ENCODE measurements at regions not wholly inside any gene's neighbourhood (a gene's known extent, or its start where the extent isn't known, plus 50 kb on each side); places are given as distances from the start of the nearest gene placed in this dataset.

DNA sequence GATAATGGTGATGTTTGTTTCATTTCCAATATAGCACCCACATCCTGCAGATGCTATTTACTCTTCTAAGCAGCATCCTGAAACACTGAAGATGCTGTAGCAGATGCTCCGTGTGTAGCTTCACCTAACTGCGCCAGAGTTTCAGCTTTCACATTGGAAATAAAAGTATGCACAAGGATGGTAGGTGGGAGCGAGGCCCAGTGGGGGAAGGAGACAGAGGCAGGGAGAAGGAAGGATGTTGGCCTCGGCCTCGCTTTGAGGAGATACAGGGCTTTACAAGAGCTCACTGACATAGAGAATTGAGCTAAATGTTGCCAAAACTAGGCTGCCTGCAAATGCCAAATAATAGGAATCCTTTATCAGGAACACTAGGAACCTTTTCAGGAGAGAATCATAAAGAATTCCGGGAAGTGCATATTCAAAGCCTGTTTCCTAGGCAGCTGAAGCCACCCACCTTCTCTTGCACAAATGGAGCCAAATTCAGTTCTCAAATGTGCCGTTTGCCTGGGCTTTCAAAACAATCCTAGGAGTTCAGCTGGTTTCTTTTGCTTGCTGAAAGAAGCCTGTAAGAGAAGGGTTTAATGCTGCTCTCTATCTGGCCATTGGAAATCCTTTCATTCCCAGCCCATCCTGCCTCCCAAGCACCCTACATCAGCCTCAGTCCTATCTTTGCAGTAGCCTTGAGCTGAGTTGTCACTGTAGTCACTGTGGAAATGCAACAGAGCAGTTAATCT is 135.4 kb upstream of the ATP1B1 start:
- DNase-seq: no peak

DNA sequence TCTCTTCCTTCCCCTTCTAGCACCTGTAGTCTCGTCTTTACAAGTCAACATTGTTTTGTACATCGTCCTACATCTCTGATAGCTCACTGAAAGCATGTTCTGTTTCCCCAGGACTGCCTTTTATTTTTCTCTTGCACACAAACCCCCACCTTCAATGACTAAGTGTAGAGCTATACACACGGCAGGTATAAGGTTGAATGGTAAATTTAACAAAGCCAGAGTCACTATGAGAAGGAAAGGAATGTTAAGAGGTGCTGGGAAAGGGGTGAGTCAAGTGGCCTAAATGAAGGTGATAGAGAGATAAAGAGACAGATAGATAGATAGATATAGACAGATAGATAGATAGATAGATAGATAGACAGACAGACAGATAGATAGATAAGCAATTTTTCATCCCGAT is 134.3 kb upstream of the ATP1B1 start:
- DNase-seq: no peak

DNA sequence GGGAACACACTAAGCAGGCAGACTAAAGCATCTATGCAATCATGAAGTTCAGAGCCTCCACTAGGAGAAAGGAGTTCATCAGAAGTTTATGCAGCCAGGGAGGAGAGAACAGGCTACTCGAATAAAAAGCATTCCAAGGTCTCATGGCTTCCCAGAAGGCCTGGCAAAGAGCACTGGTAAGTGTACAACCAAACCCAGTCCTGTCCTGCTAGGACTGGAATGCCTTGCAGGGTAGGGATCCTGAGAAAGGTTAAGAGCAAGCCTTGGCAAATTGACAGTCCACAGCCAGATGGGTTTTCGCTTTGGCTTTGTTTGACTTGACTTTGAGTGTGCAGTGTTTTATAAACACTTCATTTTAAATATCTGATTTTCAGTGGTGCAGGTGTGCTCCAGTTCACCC is 133.6 kb upstream of the ATP1B1 start:
- no peak for DNase-seq

DNA sequence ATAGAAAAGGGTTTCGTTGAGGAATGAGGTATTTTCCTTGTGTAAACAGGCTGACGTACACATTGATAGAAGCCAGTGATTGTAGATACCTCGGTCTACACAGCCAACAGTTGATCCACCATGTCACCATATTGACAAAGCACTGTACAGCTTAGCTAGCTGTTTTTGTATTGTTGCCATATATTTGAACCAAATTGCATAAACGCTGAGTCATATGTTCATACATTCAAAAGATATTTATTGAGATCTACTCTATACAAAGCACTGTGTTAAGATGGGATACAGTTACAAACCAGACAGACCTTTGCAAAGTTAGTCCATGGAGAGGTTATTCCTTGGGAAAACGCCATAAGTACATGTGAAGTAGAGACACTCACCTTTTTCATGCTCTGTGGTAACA is 132.4 kb upstream of the ATP1B1 start:
- no peak for DNase-seq

DNA sequence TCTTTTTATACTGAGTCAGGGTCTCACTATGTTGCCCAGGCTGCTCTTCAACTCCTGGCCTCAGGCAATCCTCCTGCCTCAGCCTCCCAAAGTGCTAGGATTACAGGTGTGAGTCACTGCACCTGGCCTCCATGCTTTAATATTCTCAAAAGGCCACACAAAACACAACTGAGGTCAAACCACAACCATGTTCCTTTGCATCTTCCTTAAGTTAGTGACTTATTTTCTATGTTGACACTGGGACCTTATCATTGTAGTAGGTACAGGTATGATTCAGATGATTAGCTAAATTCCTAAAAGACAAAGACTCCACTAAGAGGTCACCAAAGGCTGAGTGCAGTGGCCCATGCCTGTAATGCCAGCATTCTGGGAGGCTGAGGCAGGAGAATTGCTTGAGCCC is 131.9 kb upstream of the ATP1B1 start:
- DNase-seq: no peak

DNA sequence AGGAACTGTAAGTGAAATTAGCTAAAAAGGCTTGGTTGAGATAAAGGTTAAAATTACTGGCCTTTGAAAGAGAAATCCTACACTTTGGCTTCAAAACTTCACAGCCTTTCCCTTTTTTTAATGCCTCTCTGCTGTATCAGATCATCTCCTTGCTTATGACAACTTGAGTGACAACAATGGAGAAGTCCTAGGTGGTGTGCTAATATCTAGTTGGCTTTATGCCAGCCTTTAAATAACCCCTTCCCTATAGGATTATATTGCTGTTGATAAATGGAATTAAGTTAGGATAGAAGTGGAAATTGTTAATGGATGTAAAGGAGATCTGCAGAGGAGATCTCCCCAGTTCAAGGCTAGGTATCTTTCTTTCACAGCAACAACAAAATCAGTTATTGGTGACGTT is 130.2 kb upstream of the ATP1B1 start:
- no peak for DNase-seq

DNA sequence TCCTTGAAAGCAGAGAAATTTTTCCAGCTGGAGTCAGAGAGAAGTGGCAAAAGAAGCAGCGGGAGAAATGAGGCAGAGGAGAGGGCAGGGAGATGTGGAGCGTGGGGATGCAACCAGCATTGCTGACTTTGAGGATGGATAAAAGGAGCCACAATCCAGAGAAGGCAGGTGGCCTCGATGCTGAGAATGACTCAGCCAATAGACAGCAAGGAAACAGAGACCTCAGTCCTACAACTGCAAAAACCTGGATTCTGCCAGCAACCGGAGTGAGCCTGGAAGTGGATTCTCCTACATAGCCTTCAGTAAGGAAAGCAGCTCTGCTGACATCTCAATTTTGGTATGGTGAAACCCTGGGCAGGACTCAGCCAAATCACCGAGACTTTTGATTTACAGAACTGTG is 128.9 kb upstream of the ATP1B1 start:
- no peak for DNase-seq

DNA sequence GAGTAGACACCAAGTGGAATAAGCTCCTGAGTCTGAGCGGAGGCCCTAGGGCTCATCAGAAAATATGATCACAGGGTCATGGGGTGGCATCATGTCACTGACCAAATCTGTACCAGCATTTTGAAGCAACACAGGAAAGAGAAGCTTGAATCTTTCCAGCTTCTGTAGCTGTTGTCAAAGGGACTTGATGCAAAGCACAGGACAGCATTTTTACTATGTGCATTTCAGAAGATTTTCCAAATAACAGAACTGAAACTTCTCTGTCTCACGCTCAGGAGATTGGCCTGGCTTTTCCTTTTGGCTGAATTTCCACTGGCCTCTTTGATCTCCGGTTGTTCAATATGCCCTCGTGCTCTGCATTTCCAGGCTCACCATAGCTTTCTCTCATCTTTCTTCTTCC is 127.2 kb upstream of the ATP1B1 start:
- no peak for DNase-seq

DNA sequence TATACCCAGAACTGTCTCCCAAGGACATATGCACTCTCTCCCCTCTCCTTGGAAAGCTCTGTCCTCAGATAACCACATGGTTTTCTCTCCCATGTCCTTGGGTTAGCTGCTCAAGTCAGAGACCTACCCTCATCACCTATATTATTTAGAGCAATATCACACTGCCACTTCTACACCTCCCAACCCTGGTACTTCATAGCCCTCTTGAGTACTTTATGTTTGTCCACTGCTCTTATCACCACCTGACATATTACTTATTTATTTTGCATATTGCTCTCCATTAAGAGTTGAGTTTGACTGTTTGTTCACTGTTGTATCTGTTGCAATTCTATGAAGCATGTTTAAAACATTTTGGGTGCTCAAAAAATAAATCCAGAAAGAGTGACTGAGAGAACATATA is 126.3 kb upstream of the ATP1B1 start:
- DNase-seq: no peak

DNA sequence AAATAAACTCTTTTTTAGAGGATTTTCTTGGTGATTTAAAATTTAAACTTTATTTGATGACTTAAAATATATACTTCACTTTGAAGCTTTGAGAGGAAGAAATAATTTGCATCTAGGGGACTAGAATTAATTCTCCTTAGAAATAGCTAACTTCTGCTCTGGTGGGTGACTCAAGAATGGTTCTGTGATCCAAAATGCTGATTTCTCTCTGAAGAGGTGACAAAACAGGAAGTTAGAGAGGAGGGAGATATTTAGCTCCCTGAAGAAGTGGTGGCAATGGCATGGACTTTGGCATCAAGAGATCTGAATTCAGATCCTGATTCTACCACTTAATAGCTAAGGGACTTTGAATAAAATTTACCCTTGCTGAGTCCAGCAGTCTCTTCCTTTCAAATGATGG is 125.8 kb upstream of the ATP1B1 start:
- DNase-seq: no peak

DNA sequence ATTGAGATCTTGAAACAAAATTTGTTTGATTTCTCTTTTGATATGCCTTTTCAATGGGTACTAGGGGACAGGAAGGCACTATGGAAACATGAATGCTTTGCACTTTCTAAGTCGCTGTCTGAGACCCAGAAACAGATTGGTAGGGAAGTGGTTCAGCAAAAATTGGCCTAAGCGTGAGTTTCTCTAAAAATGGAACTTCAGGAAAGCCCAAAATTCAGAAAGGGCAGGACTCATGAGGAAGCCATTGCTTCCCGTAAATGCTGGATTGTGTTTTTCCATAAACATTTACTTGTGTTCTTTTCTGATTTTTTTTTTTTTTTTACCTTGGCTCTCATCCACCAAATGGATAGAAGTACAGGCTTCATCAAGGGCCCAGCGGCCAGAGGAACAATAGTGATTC is 123.7 kb upstream of the ATP1B1 start:
- DNase-seq: no peak

DNA sequence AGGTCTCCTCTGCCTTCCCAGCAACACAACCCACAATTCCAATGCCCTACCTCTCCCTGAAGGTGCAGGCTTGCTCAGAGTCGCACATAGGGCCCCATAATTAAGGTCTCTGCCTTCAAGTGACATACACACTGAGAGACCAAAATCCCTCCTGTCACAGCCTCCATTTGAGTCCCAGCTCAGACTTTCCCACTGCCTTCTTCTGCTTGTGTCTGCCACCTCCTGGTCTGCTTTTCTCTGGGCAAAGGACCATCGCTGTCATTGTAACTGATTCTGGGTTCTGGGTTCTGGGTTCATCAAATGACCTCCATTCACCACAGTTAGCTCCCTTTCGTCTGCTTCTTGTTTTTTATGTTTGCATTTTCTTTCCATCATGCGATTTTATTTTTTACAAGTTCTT is 119.2 kb upstream of the ATP1B1 start:
- no peak for DNase-seq

DNA sequence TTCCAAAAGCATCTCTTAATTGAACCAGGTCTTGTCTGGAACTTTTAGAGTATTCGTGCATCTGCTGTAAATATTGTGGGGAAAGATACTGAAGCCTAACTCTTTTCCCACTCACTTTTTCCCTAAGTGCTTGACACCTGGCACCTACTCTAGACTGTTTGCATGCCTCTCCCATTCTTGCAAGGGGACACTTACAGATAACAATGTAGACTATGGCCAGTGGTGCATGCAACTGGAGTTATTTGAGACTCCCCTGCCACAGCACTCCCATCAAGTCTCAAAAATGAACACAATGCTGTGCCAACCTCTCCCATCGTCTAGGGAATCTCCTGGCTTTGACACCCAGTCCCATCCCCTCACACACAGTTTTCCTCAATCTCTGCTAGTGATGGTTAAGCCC is 118.6 kb upstream of the ATP1B1 start:
- no peak for DNase-seq

DNA sequence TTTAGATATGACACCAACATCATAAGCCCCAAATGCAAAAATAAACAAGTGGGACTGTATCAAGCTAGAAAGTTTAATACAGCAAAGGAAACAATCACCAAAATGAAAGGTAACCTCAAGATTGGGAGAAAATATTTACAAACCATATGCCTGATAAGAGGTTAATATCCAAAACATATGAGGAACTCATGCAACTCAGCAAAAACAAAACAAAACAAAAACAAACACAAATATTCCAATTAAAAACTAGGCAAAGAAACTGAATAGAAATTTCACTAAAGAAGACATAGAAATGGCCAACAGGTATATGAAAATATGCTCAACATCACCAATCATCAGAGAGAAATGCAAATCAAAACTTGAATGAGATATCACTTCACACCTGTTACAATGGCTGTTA is 116.5 kb upstream of the ATP1B1 start:
- DNase-seq: no peak

DNA sequence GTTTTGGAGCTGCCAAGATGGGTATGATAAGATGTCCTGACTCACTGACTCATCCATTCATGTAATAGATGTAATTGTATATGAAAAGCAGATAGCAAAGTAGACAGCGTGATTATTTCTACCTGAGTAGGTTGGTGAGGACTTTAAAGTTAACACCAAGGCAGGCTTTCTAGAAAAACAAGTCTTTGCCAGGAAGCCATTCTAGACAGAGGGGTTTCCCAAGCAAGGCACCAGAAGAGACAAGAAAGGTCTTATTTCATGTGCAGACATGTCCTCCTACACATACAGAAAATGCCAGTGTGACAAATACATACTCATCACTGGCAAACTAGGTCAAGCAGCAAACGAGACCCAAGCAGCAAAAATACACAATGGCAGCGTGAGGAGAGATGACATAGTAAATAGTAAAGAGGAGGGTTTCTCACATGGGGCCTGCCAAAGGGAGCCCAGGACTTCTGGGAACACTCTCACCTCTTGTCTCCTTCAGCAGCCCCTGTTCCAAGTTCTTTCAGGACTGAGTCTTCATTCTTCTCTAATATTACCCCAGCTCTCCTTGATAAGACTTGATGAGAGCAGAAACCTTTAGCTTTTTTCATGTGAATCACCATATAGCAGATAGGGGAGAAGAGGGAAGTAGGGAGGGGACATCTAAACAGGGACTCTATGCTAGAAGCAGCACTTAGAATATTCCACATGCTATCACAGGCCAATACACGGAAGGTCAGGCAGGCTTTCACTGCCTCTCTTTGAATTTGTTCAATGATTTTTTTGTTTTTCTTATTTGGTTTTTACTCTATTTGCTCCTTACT is 114.6 kb upstream of the ATP1B1 start:
- DNase-seq: no peak

DNA sequence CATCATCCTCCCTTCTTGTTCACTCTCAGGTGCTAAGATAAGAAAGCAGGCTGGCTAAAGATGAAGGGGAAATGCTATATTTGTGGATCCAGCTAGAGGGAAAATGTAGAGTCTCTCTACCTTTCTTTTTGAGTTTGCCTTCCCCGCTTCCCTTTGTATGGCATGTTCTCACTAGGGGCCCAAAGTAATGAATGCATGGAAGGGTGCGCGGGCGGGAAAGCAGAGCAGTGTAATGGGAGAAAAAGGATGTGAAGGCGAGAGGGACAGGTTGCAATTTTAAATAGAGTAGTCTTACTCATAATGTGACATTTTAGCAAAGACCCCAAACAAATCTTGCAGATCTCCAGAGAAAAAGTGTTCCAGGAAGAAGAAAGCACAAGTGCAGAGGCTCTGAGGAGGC is 105.1 kb upstream of the ATP1B1 start:
- no peak for DNase-seq

DNA sequence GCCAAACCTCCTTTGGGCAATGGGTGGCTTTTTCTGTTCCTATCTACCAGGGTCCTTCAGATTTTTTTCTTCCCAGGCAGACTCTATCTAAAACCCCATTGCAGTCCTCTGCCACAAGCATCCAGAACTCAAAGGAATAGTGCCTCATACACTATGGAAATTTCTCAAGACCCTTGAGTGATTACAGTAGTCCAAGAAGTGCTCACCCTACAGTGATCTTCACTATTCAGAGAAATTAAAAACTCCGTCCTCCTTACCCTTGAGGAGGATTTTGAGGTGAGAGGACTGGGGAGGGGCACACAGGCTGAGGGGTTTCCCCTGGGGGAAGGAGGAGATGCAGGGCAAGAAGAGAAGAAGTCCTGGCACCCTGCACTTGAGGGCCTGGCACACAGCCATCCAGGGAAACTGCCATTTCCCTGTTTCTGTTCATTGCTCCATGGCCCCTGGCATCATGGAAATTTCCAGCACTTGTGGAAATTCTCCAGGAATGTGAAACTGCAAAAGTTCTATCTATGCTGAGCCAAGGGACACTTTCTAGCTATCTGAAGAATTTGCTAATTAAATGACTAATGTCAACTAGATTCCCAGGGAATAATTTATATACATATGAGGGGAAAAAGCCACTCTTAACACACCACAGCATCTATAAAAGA is 102.5 kb upstream of the ATP1B1 start:
- peak; percentile 56 for DNase-seq

DNA sequence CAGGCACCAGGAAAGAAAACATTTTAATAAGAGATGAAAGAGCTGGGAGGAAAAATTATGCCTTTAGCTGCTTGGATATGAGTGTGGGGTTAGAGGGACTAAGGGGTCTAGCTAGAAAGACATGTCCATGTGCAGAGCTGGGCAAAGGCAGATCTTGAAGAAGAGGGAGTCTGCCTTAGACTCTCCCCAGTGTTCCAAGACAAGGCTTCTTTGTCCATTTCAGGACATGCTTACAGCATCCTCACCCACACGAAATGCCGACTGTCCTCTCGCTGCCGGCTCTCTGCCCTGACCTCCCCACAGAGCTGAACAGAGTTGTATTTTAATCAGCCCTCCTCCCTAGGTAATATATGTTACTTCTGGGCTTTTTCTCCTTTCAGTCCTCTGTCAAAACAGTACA is 100.7 kb upstream of the ATP1B1 start:
- DNase-seq: no peak

DNA sequence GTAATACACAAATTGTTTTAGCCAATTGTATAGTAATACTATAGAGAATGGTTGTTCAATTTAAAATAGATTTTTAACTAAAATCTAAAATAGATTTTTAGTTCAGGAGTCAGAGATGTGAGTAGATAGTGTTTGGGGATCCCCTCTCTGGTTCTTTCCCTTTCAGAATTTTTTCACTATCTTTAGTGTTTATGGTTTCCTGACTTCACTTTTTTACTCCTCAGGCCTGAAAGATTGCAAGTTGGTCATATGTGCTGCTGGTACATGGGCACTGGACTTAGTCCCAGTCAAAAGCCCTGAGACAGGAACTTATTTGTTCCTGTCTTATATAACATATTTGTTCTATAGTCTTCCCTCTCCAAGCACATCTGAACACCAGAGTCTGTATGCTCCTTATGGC is 96.8 kb upstream of the ATP1B1 start:
- DNase-seq: no peak

DNA sequence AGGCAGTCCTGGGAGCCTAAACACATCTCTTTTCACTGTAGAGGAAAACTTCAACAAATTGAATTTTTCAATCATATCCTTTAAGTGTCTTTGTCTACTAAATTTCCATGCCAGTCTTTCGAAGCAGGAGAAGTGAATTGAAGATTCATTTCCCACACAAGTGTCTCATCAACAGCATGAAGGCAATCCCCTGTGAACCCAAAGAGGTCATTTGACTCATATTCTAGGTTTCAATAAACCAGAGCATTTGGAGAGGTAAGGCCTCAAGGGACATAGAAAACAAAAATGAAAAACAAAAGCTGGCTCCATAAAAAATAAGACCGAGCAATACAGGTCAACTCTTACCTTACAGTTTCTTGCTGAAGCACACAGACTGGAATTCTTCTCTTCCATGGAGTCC is 94.1 kb upstream of the ATP1B1 start:
- DNase-seq: no peak

DNA sequence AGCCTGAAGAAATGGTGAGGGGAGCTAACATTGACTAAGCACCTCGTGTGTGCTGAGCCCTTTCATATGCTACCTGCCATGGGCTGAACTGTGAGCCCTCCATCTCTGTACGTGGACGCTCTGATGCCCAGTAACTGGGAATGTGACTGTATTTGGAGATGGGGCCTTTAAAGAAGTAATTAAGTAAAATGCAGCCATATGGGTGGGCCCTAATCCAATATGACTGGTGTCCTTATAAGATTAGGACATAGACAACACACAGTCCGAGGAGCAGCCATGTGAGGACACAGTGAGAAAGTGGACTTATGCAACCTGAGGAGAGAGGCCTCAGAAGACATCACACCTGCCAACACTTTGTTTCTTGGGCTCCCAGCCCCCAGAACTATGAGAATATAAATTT is 92.7 kb upstream of the ATP1B1 start:
- DNase-seq: no peak

DNA sequence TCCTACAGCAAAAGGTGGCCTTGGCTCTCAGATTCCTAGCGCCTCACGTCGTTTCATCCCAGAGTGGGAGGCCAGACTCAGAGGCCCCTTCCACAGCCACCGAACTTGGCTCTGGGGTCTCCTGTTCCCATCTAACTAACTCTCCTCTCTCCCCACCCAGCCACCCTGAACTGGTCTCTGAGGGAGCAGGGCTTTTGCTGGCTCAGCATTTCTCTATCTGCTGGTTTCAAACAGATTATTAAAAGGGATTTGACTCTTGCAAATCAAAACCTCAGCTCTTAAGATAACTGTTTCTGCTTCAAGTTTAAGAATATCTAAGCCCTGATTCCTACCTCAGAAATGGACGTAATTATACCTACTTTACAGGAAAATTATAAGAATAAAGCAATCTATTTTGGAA is 91.0 kb upstream of the ATP1B1 start:
- DNase-seq: no peak

DNA sequence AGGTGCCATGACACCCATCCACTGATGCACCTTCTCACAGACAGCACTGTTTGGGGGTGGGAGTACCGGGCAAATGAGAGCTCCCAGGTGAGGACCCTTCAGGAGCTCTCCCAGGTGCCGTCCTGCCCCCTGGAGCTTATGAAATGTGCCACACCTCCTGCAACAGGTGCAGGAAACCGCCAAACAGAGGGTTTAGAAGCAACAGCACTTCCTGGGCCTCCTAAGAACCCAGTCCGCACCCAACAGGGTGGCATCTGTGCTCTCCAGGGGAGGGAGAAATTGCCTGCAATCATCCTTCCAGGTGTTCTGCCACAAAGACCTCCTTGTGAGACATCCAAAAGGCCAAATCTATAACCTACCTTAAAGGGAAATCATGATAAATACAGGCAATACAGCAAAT is 87.7 kb upstream of the ATP1B1 start:
- DNase-seq: no peak
